Neuronal stem cell (in vitro differentiated cells): ENCODE measurements at regions not wholly inside any gene's neighbourhood (a gene's known extent, or its start where the extent isn't known, plus 50 kb on each side); places are given as distances from the start of the nearest gene placed in this dataset.

Source experiments
- DNase-seq: peaks from one replicate; pipeline ENCODE4 v3.0.0-alpha.2; 2013; ENCODE audit warnings: low spot score
- H2AFZ ChIP-seq: one replicate; pipeline ENCODE4 v1.6.1; 2013; ENCODE audit warnings: mild to moderate bottlenecking, low read length, inconsistent platforms
- H2AK5ac ChIP-seq: 2 replicates; pipeline ENCODE4 v1.6.1; 2013; ENCODE audit warnings: low read depth, mild to moderate bottlenecking, inconsistent platforms, low read length, moderate library complexity, mixed read lengths
- H2BK120ac ChIP-seq: 2 replicates; pipeline ENCODE4 v1.6.1; 2013; ENCODE audit warnings: low read depth, mild to moderate bottlenecking, inconsistent platforms, low read length, moderate library complexity, mixed read lengths
- H2BK12ac ChIP-seq: one replicate; pipeline ENCODE4 v1.6.1; 2013; ENCODE audit warnings: low read length, inconsistent platforms
- H2BK15ac ChIP-seq: 2 replicates; pipeline ENCODE4 v1.6.1; 2013; ENCODE audit warnings: mild to moderate bottlenecking, low read length, inconsistent platforms, mixed read lengths
- H2BK5ac ChIP-seq: one replicate; pipeline ENCODE4 v1.6.1; 2013; ENCODE audit warnings: inconsistent platforms, mild to moderate bottlenecking, low read length, moderate library complexity
- H3K14ac ChIP-seq: one replicate; pipeline ENCODE4 v1.6.1; 2013; ENCODE audit warnings: low read length, inconsistent platforms
- H3K18ac ChIP-seq: 2 replicates; pipeline ENCODE4 v1.6.1; 2013; ENCODE audit warnings: low read length, inconsistent platforms
- H3K23ac ChIP-seq: 2 replicates; pipeline ENCODE4 v1.6.1; 2013; ENCODE audit warnings: low read depth, mild to moderate bottlenecking, mixed read lengths, low read length, inconsistent platforms; ENCODE audit not compliant: poor library complexity
- H3K27ac ChIP-seq: replicated peaks from 3 replicates; pipeline ENCODE4 v1.5.1; 2013; ENCODE audit warnings: low read length, inconsistent platforms
- H3K27me3 ChIP-seq, 3 experiments: 2 replicates each; pipeline ENCODE4 v1.6.1; 2013; ENCODE audit warnings: low read length in 3 of 3, mild to moderate bottlenecking in 2 of 3, inconsistent platforms in 1 of 3, low read depth in 1 of 3, mixed read lengths in 1 of 3, moderate library complexity in 1 of 3; ENCODE audit not compliant: control insufficient read depth in 3 of 3, insufficient read depth in 3 of 3
- H3K36me3 ChIP-seq, 2 donors: replicated peaks in 1 of 2; 2 replicates each; pipeline ENCODE4 v1.6.1; 2013; ENCODE audit warnings: low read length in 2 of 2; ENCODE audit not compliant: control insufficient read depth in 2 of 2, insufficient read depth in 2 of 2
- H3K4ac ChIP-seq: 2 replicates; pipeline ENCODE4 v1.6.1; 2013; ENCODE audit warnings: inconsistent platforms, mild to moderate bottlenecking, low read length, moderate library complexity
- H3K4me1 ChIP-seq, 2 donors: 1 replicate in 1 of 2; 2 replicates in 1 of 2; pipeline ENCODE4 v1.6.1; 2013; ENCODE audit warnings: low read length in 2 of 2, low read depth in 1 of 2; ENCODE audit not compliant: control insufficient read depth in 2 of 2, insufficient read depth in 1 of 2
- H3K4me2 ChIP-seq: one replicate; pipeline ENCODE4 v1.6.1; 2013; ENCODE audit warnings: mild to moderate bottlenecking, low read length, inconsistent platforms; ENCODE audit not compliant: insufficient read depth, poor library complexity, severe bottlenecking
- H3K4me3 ChIP-seq, 2 donors: 2 replicates each; pipeline ENCODE4 v1.5.1; 2013; ENCODE audit warnings: low read length in 2 of 2, mild to moderate bottlenecking in 2 of 2, inconsistent platforms in 1 of 2, moderate library complexity in 1 of 2
- H3K79me1 ChIP-seq: one replicate; pipeline ENCODE4 v1.6.1; 2013; ENCODE audit warnings: low read depth, mild to moderate bottlenecking, inconsistent platforms, low read length, moderate library complexity
- H3K9ac ChIP-seq: one replicate; pipeline ENCODE4 v1.6.1; 2013; ENCODE audit warnings: mild to moderate bottlenecking, low read depth, low read length, inconsistent platforms; ENCODE audit not compliant: poor library complexity
- H3K9me3 ChIP-seq, 2 donors: replicated peaks in 1 of 2; 2 replicates each; pipeline versions ENCODE3 to v1.6.1; 2013; ENCODE audit warnings: low read length in 2 of 2, mild to moderate bottlenecking in 2 of 2, inconsistent platforms in 1 of 2, low read depth in 1 of 2, mixed read lengths in 1 of 2, moderate library complexity in 1 of 2; ENCODE audit not compliant: control insufficient read depth in 2 of 2, insufficient read depth in 1 of 2
- H4K8ac ChIP-seq: one replicate; pipeline ENCODE4 v1.6.1; 2013; ENCODE audit warnings: low read depth, mild to moderate bottlenecking, inconsistent platforms, low read length, moderate library complexity
- H4K91ac ChIP-seq: one replicate; pipeline ENCODE4 v1.6.1; 2013; ENCODE audit warnings: low read length, low read depth, mild to moderate bottlenecking, inconsistent platforms; ENCODE audit not compliant: poor library complexity
- WGBS, 2 donors: extraction: QIAGEN DNeasy Blood & Tissue Kit; methylation state at CpG; one replicate each; pipeline ENCODE4 v1.1.7; 2013; ENCODE audit warnings: missing lambda C conversion rate in 2 of 2, mixed read lengths in 1 of 2; ENCODE audit not compliant: insufficient read length in 2 of 2, insufficient replicate concordance in 1 of 2; ENCODE audit errors: extremely low coverage in 2 of 2; 5-methylcytosine and 5-hydroxymethylcytosine counted together

- WGBS, 2 donors, result no CpG with 5 or more reads among the region's 4 CpGs
- H2BK5ac ChIP-seq, result no peak overlapping the region
Measured at GRCh38 chr5:38086777-38087176, 171.6 kb upstream of the EGFLAM start.

GRCh38 chr5:38079620-38080402 is 178.5 kb upstream of the EGFLAM start:
- Histone ChIP-seq H2BK120ac (no peak overlapping the region), H2AFZ (no peak overlapping the region), H3K36me3 (no peaks in the 10 kb centered on the region), H3K18ac (no peak overlapping the region), H3K4me3 (no peak overlapping the region), H2BK12ac (no peak overlapping the region), H2BK15ac (no peak overlapping the region), H4K91ac (no peak overlapping the region), H3K79me1 (no peaks in the 10 kb centered on the region), H3K4me2 (no peak overlapping the region), H3K23ac (no peak overlapping the region), H3K9ac (no peak overlapping the region), H3K14ac (no peak overlapping the region), H3K9me3 (no peaks in the 10 kb centered on the region), H2AK5ac (no peak overlapping the region), H3K27me3 (no peaks in the 10 kb centered on the region), H3K27ac (no peak overlapping the region), H3K4ac (no peak overlapping the region), H2BK5ac (no peak overlapping the region), H4K8ac (no peak overlapping the region), H3K4me1 (no peaks in the 10 kb centered on the region)
- DNase-seq, result no peak
- no CpG with 5 or more reads among the region's 3 CpGs for WGBS, 2 donors

More at GRCh38 chr5:38086777-38087176, 171.6 kb upstream of the EGFLAM start:
- H4K8ac ChIP-seq, result no peak overlapping the region
- H3K4me1 ChIP-seq, result no peaks in the 10 kb centered on the region
- no peak overlapping the region for H3K9ac ChIP-seq
- H3K9me3 ChIP-seq, result no peaks in the 10 kb centered on the region
- no peak overlapping the region for H3K18ac ChIP-seq
- no peak overlapping the region for H2BK15ac ChIP-seq
- H2AFZ ChIP-seq, result no peak overlapping the region
- DNase-seq, result no peak
- no peak overlapping the region for H3K4me2 ChIP-seq
- no peak overlapping the region for H2AK5ac ChIP-seq
- no peak overlapping the region for H2BK12ac ChIP-seq
- H3K36me3 ChIP-seq, result no peaks in the 10 kb centered on the region
- H3K4me3 ChIP-seq, result no peak overlapping the region
- H4K91ac ChIP-seq, result no peak overlapping the region
- H3K4ac ChIP-seq, result no peak overlapping the region
- no peak overlapping the region for H3K14ac ChIP-seq
- H2BK120ac ChIP-seq, result no peak overlapping the region
- H3K27me3 ChIP-seq, result no peaks in the 10 kb centered on the region
- no peak overlapping the region for H3K23ac ChIP-seq
- H3K79me1 ChIP-seq, result no peaks in the 10 kb centered on the region
- no peak overlapping the region for H3K27ac ChIP-seq

DNA sequence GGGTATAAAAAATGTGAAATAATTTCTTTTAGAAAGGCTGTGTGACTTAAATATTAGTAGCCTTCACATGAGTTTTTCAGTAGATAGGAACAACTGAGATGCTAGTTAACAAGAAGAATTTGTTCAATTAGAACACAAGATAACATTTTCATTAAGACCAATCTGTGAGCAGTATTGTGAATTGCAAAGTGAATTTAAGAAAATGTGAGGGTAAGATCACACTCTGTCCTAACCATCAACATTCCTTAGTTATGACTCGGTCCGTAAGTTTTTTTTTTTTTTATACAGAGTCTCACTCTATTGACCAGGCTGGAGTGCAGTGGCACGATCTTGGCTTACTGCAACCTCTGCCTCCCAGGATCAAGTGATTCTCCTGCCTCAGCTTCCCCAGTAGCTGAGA is 180.2 kb upstream of the EGFLAM start:
- H3K4me3 ChIP-seq, result no peak overlapping the region
- no peak for DNase-seq
- H2AK5ac ChIP-seq, result no peak overlapping the region
- H3K18ac ChIP-seq, result no peak overlapping the region
- H3K4ac ChIP-seq, result no peak overlapping the region
- H2BK15ac ChIP-seq, result no peak overlapping the region
- no peak overlapping the region for H3K27ac ChIP-seq
- no peak overlapping the region for H4K8ac ChIP-seq
- H3K36me3 ChIP-seq, result no peaks in the 10 kb centered on the region
- WGBS, 2 donors, result no CpG with 5 or more reads among the region's 3 CpGs
- H3K9me3 ChIP-seq, result no peaks in the 10 kb centered on the region
- H3K14ac ChIP-seq, result no peak overlapping the region
- H2BK120ac ChIP-seq, result no peak overlapping the region
- H3K4me2 ChIP-seq, result no peak overlapping the region
- no peak overlapping the region for H2AFZ ChIP-seq
- H3K4me1 ChIP-seq, result no peaks in the 10 kb centered on the region
- H3K79me1 ChIP-seq, result no peaks in the 10 kb centered on the region
- H3K9ac ChIP-seq, result no peak overlapping the region
- no peak overlapping the region for H3K23ac ChIP-seq
- H2BK5ac ChIP-seq, result no peak overlapping the region
- no peaks in the 10 kb centered on the region for H3K27me3 ChIP-seq
- H2BK12ac ChIP-seq, result no peak overlapping the region
- no peak overlapping the region for H4K91ac ChIP-seq

- Histone ChIP-seq H4K91ac (no peak overlapping the region), H2BK12ac (no peak overlapping the region), H3K9ac (no peak overlapping the region), H3K36me3 (no peaks in the 10 kb centered on the region), H3K4me3 (no peak overlapping the region), H3K14ac (no peak overlapping the region), H3K4me1 (no peaks in the 10 kb centered on the region), H3K4ac (no peak overlapping the region), H3K4me2 (no peak overlapping the region), H2BK120ac (no peak overlapping the region), H3K18ac (no peak overlapping the region), H2AK5ac (no peak overlapping the region), H3K27ac (no peak overlapping the region), H3K79me1 (no peaks in the 10 kb centered on the region), H2AFZ (no peak overlapping the region), H3K27me3 (no peaks in the 10 kb centered on the region), H4K8ac (no peak overlapping the region), H2BK15ac (no peak overlapping the region), H3K9me3 (no peaks in the 10 kb centered on the region), H3K23ac (no peak overlapping the region), H2BK5ac (no peak overlapping the region)
- no CpG with 5 or more reads among the region's 1 CpG for WGBS, 2 donors
- DNase-seq, result no peak
Measured at GRCh38 chr5:38077652-38078051, 180.7 kb upstream of the EGFLAM start.
